ENCODE measurements at regions not wholly inside any gene's neighbourhood (a gene's known extent, or its start where the extent isn't known, plus 50 kb on each side); places are given as distances from the start of the nearest gene placed in this dataset.

DNA sequence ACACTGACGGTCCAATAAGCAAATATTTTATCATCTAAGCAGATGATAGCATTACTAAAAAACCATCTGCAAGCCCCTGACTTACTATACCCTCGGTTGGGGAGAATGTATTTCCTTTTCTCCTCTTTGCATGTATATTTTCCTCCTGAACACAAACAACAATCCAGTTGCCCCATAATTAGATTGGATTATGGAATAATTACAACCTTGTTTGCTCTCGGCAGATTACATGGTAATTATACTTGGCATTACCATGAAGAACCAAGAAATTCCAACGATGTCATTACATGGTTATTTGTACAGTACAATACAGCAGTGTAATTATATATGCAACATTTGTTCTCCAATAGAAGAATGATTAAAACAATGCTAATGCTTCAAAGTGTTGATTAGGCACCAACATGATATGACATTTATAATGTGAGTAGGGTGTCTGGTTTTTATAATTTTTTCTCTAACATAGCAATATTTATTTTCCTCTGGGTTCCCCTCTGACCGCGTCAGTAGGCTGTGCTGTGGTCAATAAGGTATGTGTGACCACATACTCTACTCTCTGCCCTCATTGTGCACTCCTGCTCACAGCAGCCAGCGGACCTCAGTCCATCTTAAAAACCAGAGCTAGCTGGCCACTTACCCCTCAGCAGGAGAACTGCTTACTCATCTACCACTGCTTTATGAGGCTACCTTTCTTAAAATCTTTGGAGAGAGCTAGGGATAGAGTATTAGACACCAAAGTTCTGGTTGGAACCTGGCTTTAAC is 176.1 kb downstream of the INSIG2 start:
- DNase-seq = no peak

- no peak for DNase-seq
Observed at GRCh38 chr2:118257696-118258095, 169.4 kb downstream of the INSIG2 start.

DNA sequence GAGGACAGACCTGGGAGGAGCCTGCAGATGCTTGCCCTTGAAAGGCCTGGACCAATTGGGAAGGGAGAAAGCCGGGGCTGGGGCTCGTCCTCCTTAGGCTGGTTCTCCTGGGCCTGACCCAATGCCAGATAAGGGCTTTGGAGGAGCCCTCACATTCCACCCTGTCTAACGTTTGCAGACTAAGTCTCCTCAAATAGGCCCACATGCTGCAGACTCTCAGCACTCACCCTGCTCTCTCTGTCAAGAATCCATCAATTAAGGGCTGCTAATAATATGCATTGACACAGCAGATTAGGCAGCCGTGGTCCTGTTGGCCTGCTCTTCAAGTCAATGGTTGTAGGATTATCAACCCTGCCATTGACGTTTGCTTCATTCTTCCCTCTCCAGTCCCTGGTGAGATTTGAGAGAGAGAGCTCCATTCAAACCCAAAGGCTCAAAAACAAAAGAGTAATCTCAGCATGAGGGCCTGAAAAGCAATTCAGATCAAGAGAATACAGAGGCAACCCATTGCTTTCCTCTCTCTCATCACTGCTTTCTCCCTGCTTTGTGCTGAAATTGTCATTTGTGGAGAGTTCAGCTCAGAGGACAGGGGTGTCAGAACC is 167.6 kb downstream of the INSIG2 start:
- DNase-seq = no peak

- no peak for DNase-seq
Observed at GRCh38 chr2:118255301-118255700, 167.0 kb downstream of the INSIG2 start.

GRCh38 chr2:118254116-118254515 is 165.8 kb downstream of the INSIG2 start:
- DNase-seq = no peak

- no peak for DNase-seq
Observed at GRCh38 chr2:118251427-118251826, 163.2 kb downstream of the INSIG2 start.

DNA sequence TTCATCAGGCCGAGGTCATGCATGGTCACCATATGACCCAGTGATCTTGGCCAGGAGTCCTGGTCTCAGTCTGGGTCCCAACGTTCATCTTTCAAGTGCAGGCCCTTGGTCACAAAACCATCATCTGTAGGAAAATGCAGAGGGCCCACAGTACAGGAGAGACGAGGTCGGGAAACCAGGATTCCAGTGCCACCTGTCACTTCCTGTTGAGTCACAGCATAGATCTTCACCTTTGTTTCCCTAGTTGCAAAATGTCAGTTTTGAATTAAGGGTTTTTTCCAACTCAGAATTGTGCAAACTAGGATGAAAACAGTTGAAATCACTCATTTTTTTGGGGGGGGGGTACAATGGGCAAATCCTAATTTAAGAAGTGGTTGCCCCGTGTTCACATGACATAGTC is 162.2 kb downstream of the INSIG2 start:
- no peak for DNase-seq

GRCh38 chr2:118250001-118250400 is 161.7 kb downstream of the INSIG2 start:
- no peak for DNase-seq

DNA sequence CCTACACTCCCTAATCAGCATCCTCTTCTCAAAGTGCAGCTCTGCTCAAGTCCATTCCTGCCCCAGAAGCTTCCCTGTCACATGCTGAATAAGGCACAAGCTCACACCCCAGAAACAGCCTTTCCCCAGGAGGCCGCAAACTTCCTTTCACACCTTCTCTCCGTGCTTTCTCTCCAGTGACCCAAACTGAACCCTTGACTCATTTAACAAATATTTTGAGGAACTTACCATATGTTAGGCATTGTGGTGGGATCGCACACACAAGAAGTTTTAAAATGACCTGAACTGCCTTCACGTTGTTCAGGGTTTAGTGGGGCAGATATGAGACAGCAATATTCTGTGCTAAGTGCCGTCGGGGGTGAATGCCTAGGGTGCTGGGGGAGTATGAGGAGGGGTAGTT is 161.3 kb downstream of the INSIG2 start:
- no peak for DNase-seq

- no peak for DNase-seq
Observed at GRCh38 chr2:118246726-118247125, 158.5 kb downstream of the INSIG2 start.

GRCh38 chr2:118246079-118246478 is 157.8 kb downstream of the INSIG2 start:
- DNase-seq = no peak

DNA sequence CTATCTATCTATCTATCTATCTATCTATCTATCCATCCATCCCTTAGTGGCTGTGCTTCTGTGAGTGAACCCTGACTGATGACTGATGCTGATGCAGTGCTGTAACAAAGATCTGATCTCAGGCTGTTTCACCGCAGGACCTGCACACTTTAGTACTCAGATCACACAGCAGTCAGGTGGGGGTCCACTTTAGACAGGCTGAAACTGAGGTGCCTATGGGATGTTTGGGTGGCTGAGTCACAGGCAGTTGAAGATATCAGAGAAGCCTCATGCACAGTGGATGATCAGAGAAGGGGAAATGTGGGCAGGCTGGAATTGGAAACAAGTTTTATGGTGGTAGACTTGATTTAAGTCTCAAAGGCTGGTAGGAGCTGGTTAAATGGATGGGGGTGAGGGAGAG is 156.4 kb downstream of the INSIG2 start:
- no peak for DNase-seq

DNA sequence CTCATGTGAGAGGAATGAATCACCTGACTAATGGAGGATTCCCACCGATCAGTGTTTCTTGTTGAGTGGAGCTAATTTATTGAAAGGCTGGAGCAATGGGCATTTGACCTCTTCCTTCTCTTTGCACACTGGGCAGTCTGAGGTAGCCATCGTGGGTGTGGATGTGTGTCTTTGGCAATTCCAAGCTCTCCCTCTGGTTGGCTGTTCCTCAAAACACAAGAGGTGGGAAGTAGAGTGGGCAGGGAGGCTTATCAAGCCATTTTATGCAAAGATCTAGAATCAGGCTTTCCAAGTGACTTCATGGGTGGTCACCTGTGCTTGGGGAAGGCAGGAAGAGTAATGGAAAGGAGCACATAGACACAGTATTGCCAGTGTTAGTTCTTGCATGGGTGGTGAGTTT is 154.8 kb downstream of the INSIG2 start:
- no peak for DNase-seq

- DNase-seq = no peak
Observed at GRCh38 chr2:118242216-118242615, 153.9 kb downstream of the INSIG2 start.

GRCh38 chr2:118241128-118241527 is 152.9 kb downstream of the INSIG2 start:
- no peak for DNase-seq

- DNase-seq = no peak
Observed at GRCh38 chr2:118240276-118240675, 152.0 kb downstream of the INSIG2 start.

GRCh38 chr2:118239284-118239683 is 151.0 kb downstream of the INSIG2 start:
- no peak for DNase-seq

GRCh38 chr2:118237451-118237850 is 149.2 kb downstream of the INSIG2 start:
- no peak for DNase-seq

GRCh38 chr2:118232796-118233195 is 144.5 kb downstream of the INSIG2 start:
- DNase-seq = no peak

GRCh38 chr2:118232391-118232790 is 144.1 kb downstream of the INSIG2 start:
- DNase-seq = no peak

DNA sequence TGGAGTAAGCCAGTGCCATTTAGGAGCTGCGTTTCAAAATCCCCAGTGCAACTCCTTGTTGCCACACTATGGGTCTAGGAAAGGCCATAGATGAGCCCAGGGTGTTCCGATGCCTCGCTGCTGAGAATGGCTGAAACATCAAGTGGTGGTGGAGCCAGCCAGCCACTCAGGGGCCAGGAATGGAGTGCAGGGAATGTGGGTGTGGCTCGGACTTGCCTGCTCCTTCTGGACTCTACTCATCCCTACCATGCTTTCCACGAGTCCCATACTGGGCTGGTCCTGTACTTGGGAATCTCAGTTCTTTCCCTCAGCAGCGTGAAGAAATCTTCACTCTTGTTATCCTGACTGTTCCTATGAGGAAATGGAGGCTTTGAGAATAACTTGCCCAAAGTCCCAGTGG is 143.5 kb downstream of the INSIG2 start:
- no peak for DNase-seq

GRCh38 chr2:118227698-118228508 is 139.6 kb downstream of the INSIG2 start:
- no peak for DNase-seq

- DNase-seq = no peak
Observed at GRCh38 chr2:118225666-118226065, 137.4 kb downstream of the INSIG2 start.

- DNase-seq = no peak
Observed at GRCh38 chr2:118224895-118225311, 136.6 kb downstream of the INSIG2 start.

All from NCI-H345 (cell line).